ENCODE measurements at regions not wholly inside any gene's neighbourhood (a gene's known extent, or its start where the extent isn't known, plus 50 kb on each side); places are given as distances from the start of the nearest gene placed in this dataset.

DNA sequence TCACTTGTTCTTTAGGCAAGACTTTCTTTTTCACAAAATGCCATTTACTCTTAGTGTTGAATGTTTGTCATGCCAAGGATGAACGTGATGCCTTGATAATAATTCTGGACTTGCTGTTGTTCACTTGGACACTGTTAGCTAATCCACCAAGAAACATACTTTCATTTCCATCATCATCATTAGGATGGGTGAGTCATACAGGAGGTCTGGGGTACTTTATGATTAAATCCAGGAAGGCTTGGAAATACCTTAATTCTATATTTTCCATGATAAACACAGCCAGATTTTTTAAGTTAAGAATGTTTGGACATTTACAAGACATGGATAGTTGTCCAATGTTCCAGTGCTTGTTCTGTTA, 260.7 kb upstream of the GIMD1 start:
- TF ChIP-seq, protein P1, sequence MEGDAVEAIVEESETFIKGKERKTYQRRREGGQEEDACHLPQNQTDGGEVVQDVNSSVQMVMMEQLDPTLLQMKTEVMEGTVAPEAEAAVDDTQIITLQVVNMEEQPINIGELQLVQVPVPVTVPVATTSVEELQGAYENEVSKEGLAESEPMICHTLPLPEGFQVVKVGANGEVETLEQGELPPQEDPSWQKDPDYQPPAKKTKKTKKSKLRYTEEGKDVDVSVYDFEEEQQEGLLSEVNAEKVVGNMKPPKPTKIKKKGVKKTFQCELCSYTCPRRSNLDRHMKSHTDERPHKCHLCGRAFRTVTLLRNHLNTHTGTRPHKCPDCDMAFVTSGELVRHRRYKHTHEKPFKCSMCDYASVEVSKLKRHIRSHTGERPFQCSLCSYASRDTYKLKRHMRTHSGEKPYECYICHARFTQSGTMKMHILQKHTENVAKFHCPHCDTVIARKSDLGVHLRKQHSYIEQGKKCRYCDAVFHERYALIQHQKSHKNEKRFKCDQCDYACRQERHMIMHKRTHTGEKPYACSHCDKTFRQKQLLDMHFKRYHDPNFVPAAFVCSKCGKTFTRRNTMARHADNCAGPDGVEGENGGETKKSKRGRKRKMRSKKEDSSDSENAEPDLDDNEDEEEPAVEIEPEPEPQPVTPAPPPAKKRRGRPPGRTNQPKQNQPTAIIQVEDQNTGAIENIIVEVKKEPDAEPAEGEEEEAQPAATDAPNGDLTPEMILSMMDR (IDR thresholded peaks at IDR 0.05): no peak
- no peak for TF ChIP-seq POLR2A (IDR thresholded peaks at IDR 0.05)
